RWPE2 (cell line): ENCODE measurements at regions not wholly inside any gene's neighbourhood (a gene's known extent, or its start where the extent isn't known, plus 50 kb on each side); places are given as distances from the start of the nearest gene placed in this dataset.

Experiments used
- ATAC-seq: fragments of 200-7000 bp; cut with Tn5 transposase; 3 replicates; pipeline ENCODE4 v1.9.1; 2021; ENCODE audit warnings: low read depth
- DNase-seq: peaks from one replicate; pipeline ENCODE4 v3.0.0-alpha.2; 2020; ENCODE audit warnings: low spot score
- H3K27ac ChIP-seq: fragments of 450-650 bp; 2 replicates; pipeline ENCODE4 v1.5.1; 2017; ENCODE audit warnings: mild to moderate bottlenecking; ENCODE audit not compliant: poor library complexity, severe bottlenecking
- H3K27me3 ChIP-seq: fragments of 250-450 bp; sonication (Bioruptor Pico); 2 replicates; pipeline ENCODE4 v1.5.1; 2021; ENCODE audit warnings: mild to moderate bottlenecking, moderate library complexity; ENCODE audit not compliant: insufficient read depth, poor library complexity, severe bottlenecking
- H3K36me3 ChIP-seq: fragments of 250-450 bp; sonication (Bioruptor Pico); 2 replicates; pipeline ENCODE4 v1.5.1; 2020; ENCODE audit warnings: low read depth, mild to moderate bottlenecking, moderate library complexity
- H3K4me1 ChIP-seq: fragments of 250-450 bp; sonication (Bioruptor Pico); 2 replicates; pipeline ENCODE4 v1.5.1; 2021; ENCODE audit warnings: mild to moderate bottlenecking, moderate library complexity; ENCODE audit not compliant: insufficient read depth, poor library complexity, severe bottlenecking
- H3K4me3 ChIP-seq: fragments of 250-450 bp; sonication (Bioruptor Pico); 2 replicates; pipeline ENCODE4 v1.5.1; 2021; ENCODE audit warnings: mild to moderate bottlenecking, moderate library complexity; ENCODE audit not compliant: severe bottlenecking
- H3K9me3 ChIP-seq: fragments of 250-450 bp; sonication (Bioruptor Pico); 2 replicates; pipeline ENCODE4 v1.5.1; 2021; ENCODE audit warnings: mild to moderate bottlenecking, moderate library complexity; ENCODE audit not compliant: severe bottlenecking
- CTCF ChIP-seq: fragments of 450-650 bp; IDR thresholded peaks from one replicate; pipeline ENCODE4 v1.5.1; 2017; ENCODE audit warnings: mild to moderate bottlenecking, moderate library complexity; ENCODE audit not compliant: poor library complexity, severe bottlenecking

GRCh38 chr2:85954590-85955458, 66.0 kb upstream of the ST3GAL5 start:
- DNase-seq (no peak), ATAC-seq (no peak)
- peaks cover 13% of the 10 kb centered on the region for H3K4me1 ChIP-seq
- no peak overlapping the region for H3K27ac ChIP-seq
- H3K9me3 ChIP-seq, result no peaks in the 10 kb centered on the region
- no peak for TF ChIP-seq CTCF
- H3K4me3 ChIP-seq, result no peak overlapping the region
- no peaks in the 10 kb centered on the region for H3K27me3 ChIP-seq
- no peaks in the 10 kb centered on the region for H3K36me3 ChIP-seq

- Histone ChIP-seq H3K27me3 (no peaks in the 10 kb centered on the region), H3K36me3 (no peaks in the 10 kb centered on the region), H3K9me3 (no peaks in the 10 kb centered on the region), H3K4me1 (peaks cover 13% of the 10 kb centered on the region), H3K4me3 (no peak overlapping the region), H3K27ac (no peak overlapping the region)
- DNase-seq (no peak), ATAC-seq (no peak)
- TF ChIP-seq CTCF, result no peak
These were observed 65.4 kb upstream of the ST3GAL5 start for GRCh38 chr2:85954192-85954589.

GRCh38 chr2:85953476-85953875, 64.7 kb upstream of the ST3GAL5 start:
- ATAC-seq, result no peak
- H3K27me3 ChIP-seq, result no peaks in the 10 kb centered on the region
- no peaks in the 10 kb centered on the region for H3K36me3 ChIP-seq
- TF ChIP-seq CTCF, result no peak
- H3K9me3 ChIP-seq, result no peaks in the 10 kb centered on the region
- no peak for DNase-seq
- H3K4me1 ChIP-seq, result peaks cover 13% of the 10 kb centered on the region
- no peak overlapping the region for H3K27ac ChIP-seq
- H3K4me3 ChIP-seq, result no peak overlapping the region

- ATAC-seq, result no peak
- H3K4me1 ChIP-seq, result peaks cover 13% of the 10 kb centered on the region
- no peak for DNase-seq
- H3K27ac ChIP-seq, result no peak overlapping the region
- TF ChIP-seq CTCF, result no peak
- H3K27me3 ChIP-seq, result no peaks in the 10 kb centered on the region
- peaks cover 5% of the 10 kb centered on the region for H3K9me3 ChIP-seq
- H3K36me3 ChIP-seq, result no peaks in the 10 kb centered on the region
- no peak overlapping the region for H3K4me3 ChIP-seq
These were observed 63.5 kb upstream of the ST3GAL5 start for GRCh38 chr2:85952196-85952734.
